ENCODE measurements at regions not wholly inside any gene's neighbourhood (a gene's known extent, or its start where the extent isn't known, plus 50 kb on each side); places are given as distances from the start of the nearest gene placed in this dataset.
A peak's percentile ranks its signal among the peaks of the same experiment; 100 is the strongest.

DNA sequence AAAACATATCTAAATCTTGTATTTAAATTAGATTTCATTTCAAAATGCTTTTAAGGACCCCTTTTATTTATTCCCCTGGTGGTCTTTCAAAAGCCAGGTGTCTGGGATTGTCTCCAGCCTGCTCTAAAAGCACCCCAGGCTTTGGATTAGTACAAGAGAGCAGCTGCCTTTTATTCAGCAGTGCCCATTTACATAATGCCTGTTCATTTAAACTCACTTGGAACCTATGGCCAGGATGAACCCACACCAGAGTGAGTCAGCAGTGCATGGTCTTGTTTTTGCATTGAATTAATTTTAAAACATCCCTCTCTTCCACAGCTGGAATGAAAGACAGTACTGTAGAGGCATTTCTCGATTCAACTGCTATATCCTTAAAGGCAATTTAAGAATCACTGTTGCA is 64.1 kb upstream of the TENM3 start:
- peak; percentile 72 for DNase-seq

GRCh38 chr4:182179751-182180150 is 63.5 kb upstream of the TENM3 start:
- no peak for DNase-seq

- no peak for DNase-seq
Observed at GRCh38 chr4:182185491-182185890, 57.7 kb upstream of the TENM3 start.

DNA sequence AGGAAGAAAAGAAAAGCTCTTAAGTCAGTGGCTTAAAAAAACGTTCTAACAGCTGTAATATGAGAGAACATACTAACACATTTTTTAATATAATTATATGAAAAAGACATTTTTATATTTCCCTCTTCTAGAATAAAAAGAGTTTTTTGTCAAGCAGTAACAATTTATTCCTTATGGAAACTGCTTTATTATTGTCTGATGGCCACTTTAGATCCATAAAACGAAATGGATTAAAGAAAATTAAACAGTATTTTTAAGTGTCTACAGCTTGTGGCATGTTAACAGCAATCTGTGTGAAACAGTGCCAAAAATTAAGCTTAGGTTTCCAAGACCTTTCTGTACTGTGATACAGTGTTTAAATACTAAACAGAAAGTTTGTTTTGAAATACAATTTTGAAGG is 55.5 kb upstream of the TENM3 start:
- no peak for DNase-seq

GRCh38 chr4:182188622-182189021 is 54.6 kb upstream of the TENM3 start:
- peak; percentile 48 for DNase-seq

GRCh38 chr4:182189103-182189878 is 53.9 kb upstream of the TENM3 start:
- peak; percentile 99 for DNase-seq

DNA sequence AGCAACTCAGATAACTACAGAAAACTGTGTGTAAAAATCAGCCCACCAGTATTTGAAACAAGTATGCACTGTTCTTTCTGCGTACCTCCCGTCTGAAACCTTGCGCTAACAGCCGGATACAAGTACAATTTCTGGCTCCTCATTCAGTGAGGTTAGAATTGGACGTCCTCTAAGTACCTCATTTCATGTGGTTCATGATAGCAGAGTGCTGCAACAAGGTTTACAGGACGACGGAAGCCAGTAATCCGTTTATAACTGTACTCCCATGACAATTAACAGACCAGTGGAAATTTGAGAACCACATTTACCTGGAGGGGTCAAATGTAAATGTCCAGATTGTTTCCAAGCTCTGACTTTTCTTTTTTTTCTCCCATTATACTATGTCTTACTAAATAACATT is 52.9 kb upstream of the TENM3 start:
- DNase-seq, result no peak

DNA sequence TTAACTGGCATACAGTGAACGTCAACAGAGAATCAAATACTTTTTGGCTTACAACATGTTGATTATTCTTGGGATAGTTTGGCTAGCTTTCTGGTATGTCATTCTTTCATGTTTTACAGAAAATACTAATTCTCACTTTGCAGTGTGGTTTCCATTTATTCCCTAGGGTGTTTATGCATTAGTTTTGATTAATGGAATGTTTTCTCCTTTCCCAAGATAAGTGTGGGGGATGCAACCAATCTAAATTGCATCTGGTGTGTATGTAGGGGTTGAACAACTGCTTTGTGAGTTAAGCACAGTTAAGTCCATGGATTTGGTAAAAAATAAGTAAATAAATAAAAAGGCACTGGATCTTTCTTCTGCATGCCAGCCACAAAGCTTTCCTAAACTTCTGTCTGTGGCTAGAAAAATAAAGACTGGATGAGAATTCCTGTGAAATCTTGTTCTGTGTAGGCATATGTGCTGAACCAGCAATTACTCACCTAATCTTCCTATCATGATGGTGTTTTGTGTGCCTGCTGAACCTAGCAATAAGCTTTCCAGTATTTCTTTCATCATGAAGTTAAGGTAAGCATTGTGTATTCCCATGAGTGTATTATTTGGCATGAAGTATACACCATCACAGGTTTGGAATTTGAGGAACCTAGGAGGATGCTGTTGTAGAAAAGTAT is 50.6 kb upstream of the TENM3 start:
- DNase-seq, result peak; percentile 82

DNA sequence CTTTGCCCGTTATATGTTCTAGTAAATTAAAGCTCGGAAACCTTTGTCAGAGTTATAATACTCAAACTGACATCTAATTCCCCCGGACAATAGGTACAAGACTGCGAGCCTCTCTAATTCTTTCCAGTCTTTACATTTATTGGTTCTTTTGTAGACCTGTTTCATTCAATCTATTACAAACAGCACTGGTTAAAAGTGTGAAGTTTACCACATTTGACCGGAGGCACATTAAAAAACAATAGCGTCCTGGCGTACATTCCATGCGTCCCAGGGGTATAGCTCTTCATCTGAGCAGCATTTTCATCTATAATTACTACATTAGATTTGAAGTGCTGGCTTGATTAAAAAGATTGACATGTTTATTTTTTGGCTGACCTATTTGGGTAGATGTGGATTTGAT is 49.9 kb upstream of the TENM3 start:
- no peak for DNase-seq
